ENCODE measurements at regions not wholly inside any gene's neighbourhood (a gene's known extent, or its start where the extent isn't known, plus 50 kb on each side); places are given as distances from the start of the nearest gene placed in this dataset.

- TF ChIP-seq TRIM28 (IDR thresholded peaks at IDR 0.05; ENCODE audit: borderline replicate concordance, low read length) (no peak), ZNF707 (tag by site-specific recombination; IDR thresholded peaks at IDR 0.05) (no peak), KLF1 (tag by site-specific recombination; IDR thresholded peaks at IDR 0.05) (no peak), ZNF24 (tag by site-specific recombination; IDR thresholded peaks at IDR 0.05) (no peak)
- TF ChIP-seq, protein P1, sequence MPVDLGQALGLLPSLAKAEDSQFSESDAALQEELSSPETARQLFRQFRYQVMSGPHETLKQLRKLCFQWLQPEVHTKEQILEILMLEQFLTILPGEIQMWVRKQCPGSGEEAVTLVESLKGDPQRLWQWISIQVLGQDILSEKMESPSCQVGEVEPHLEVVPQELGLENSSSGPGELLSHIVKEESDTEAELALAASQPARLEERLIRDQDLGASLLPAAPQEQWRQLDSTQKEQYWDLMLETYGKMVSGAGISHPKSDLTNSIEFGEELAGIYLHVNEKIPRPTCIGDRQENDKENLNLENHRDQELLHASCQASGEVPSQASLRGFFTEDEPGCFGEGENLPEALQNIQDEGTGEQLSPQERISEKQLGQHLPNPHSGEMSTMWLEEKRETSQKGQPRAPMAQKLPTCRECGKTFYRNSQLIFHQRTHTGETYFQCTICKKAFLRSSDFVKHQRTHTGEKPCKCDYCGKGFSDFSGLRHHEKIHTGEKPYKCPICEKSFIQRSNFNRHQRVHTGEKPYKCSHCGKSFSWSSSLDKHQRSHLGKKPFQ (tag by site-specific recombination; IDR thresholded peaks at IDR 0.05): no peak
Measured at GRCh38 chr2:22403748-22404147, 981.2 kb upstream of the KLHL29 start (continued).

DNA sequence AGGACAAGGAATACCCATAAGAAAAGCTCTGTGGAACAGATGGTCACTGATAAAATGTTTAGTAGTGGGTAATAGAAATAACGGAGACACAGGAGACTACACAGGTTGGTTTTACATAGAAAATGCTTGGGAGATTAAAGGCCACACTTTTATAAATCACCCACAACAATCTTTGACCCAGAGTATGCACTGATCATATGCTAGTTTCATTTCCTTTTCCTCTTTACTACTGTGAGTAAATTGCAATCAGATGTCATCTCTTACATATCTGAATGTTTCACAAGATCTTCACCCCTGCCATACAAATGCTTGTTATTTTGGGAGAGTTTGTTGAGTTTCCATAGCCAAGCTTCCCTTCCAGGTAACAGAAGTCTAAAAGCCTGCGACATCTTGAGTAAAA is 978.4 kb upstream of the KLHL29 start:
- Histone ChIP-seq H3K27ac (ENCODE audit: extremely low read depth, low read depth, low read length) (no peak overlapping the region), H3K4me1 (ENCODE audit: control insufficient read depth, insufficient read depth, low read length) (no peaks in the 10 kb centered on the region), H3K36me3 (ENCODE audit: control insufficient read depth in 2 of 2, insufficient read depth in 1 of 2, low read length in 2 of 2) (no peaks in the 10 kb centered on the region), H3K9me3 (ENCODE audit: control insufficient read depth, insufficient read depth, low read depth, low read length) (no peaks in the 10 kb centered on the region), H3K4me3 (ENCODE audit: low read depth, low read length) (no peak overlapping the region)
- TF ChIP-seq ZNF350 (tag by site-specific recombination; IDR thresholded peaks at IDR 0.05) (no peak), ZBTB48 (tag by site-specific recombination; IDR thresholded peaks at IDR 0.05) (no peak), SP7 (tag by site-specific recombination; IDR thresholded peaks at IDR 0.05) (no peak)
- ChIA-PET POLR2A (no interaction called here), CTCF (no interaction called here)

DNA sequence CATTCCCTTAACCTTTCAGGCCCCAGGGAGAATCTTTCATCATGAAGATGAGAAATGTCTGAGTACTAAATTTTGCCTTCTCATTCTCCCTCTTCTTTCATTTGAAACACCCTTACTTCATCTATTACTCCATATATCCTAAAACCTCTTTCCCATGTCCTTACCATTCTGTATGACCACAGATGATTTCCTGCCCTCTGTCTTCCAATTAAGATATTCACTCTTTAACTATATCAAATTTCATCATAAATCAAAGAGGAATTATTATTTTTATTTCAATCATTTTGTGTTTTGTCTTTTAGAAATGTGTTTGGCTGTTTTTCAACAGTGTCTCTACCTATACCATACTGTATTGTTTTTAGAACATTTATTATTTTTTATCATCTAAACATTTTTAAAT is 964.9 kb upstream of the KLHL29 start:
- POLR2A ChIA-PET: no interaction called here

DNA sequence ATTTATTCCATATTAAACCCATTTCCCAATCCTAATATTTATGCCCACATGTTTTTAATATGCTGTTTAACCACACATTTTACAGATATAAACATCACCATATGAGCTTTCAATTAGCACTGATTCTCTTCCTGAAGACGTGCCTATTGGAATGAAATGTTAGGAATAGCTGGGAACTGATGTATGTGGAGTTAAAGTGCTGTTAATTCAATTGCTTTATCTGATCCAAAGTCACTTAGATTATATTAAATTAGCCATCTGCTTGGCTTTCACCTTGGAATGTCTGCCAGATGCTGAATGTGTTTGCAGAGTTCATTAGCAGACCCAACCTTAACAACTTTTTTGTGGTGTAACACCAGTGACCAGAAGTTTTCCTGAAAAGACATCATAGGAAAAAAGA is 942.9 kb upstream of the KLHL29 start:
- Histone ChIP-seq H3K36me3 (ENCODE audit: control insufficient read depth in 2 of 2, insufficient read depth in 1 of 2, low read length in 2 of 2) (no peaks in the 10 kb centered on the region), H3K9me3 (ENCODE audit: control insufficient read depth, insufficient read depth, low read depth, low read length) (no peaks in the 10 kb centered on the region), H3K4me1 (ENCODE audit: control insufficient read depth, insufficient read depth, low read length) (no peaks in the 10 kb centered on the region), H3K4me3 (ENCODE audit: low read depth, low read length) (no peak overlapping the region), H3K27ac (ENCODE audit: extremely low read depth, low read depth, low read length) (no peak overlapping the region)
- CTCF ChIA-PET: no interaction called here
- POLR2A ChIA-PET: no interaction called here
- TF ChIP-seq, protein P2, sequence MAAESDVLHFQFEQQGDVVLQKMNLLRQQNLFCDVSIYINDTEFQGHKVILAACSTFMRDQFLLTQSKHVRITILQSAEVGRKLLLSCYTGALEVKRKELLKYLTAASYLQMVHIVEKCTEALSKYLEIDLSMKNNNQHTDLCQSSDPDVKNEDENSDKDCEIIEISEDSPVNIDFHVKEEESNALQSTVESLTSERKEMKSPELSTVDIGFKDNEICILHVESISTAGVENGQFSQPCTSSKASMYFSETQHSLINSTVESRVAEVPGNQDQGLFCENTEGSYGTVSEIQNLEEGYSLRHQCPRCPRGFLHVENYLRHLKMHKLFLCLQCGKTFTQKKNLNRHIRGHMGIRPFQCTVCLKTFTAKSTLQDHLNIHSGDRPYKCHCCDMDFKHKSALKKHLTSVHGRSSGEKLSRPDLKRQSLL (tag by site-specific recombination; IDR thresholded peaks at IDR 0.05): no peak
- TF ChIP-seq, protein P3, sequence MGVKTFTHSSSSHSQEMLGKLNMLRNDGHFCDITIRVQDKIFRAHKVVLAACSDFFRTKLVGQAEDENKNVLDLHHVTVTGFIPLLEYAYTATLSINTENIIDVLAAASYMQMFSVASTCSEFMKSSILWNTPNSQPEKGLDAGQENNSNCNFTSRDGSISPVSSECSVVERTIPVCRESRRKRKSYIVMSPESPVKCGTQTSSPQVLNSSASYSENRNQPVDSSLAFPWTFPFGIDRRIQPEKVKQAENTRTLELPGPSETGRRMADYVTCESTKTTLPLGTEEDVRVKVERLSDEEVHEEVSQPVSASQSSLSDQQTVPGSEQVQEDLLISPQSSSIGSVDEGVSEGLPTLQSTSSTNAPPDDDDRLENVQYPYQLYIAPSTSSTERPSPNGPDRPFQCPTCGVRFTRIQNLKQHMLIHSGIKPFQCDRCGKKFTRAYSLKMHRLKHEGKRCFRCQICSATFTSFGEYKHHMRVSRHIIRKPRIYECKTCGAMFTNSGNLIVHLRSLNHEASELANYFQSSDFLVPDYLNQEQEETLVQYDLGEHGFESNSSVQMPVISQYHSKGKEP (tag by site-specific recombination; IDR thresholded peaks at IDR 0.05): no peak
- TF ChIP-seq YY1 (tag by site-specific recombination; IDR thresholded peaks at IDR 0.05) (no peak), ZNF274 (IDR thresholded peaks at IDR 0.05; ENCODE audit: low read length) (no peak), ZNF274 (tag by site-specific recombination; IDR thresholded peaks at IDR 0.05; ENCODE audit: borderline replicate concordance) (no peak), PRDM10 (tag by site-specific recombination; IDR thresholded peaks at IDR 0.05) (no peak), ZNF677 (tag by site-specific recombination; IDR thresholded peaks at IDR 0.05) (no peak), ZXDB (tag by site-specific recombination; IDR thresholded peaks at IDR 0.05) (no peak), ZNF202 (tag by site-specific recombination; IDR thresholded peaks at IDR 0.05; ENCODE audit: borderline replicate concordance) (no peak), ZNF571 (tag by site-specific recombination; IDR thresholded peaks at IDR 0.05) (no peak), AEBP2 (tag by site-specific recombination; IDR thresholded peaks at IDR 0.05; ENCODE audit: borderline replicate concordance) (no peak), SCRT2 (tag by site-specific recombination; IDR thresholded peaks at IDR 0.05) (no peak)

More for the DNA sequence above, 964.9 kb upstream of the KLHL29 start:
- H3K4me3 ChIP-seq (ENCODE audit: low read depth, low read length): no peak overlapping the region
- no peaks in the 10 kb centered on the region for H3K4me1 ChIP-seq (ENCODE audit: control insufficient read depth, insufficient read depth, low read length)
- H3K9me3 ChIP-seq (ENCODE audit: control insufficient read depth, insufficient read depth, low read depth, low read length): no peaks in the 10 kb centered on the region
- H3K36me3 ChIP-seq (ENCODE audit: control insufficient read depth in 2 of 2, insufficient read depth in 1 of 2, low read length in 2 of 2): no peaks in the 10 kb centered on the region
- no peak overlapping the region for H3K27ac ChIP-seq (ENCODE audit: extremely low read depth, low read depth, low read length)
- CTCF ChIA-PET: no interaction called here
- TF ChIP-seq ZFP69B (tag by site-specific recombination; IDR thresholded peaks at IDR 0.05): no peak
- no peak for TF ChIP-seq ZNF76 (tag by site-specific recombination; IDR thresholded peaks at IDR 0.05; ENCODE audit: borderline replicate concordance, low read depth)

All from HEK293 (cell line).